ENCODE measurements at regions not wholly inside any gene's neighbourhood (a gene's known extent, or its start where the extent isn't known, plus 50 kb on each side); places are given as distances from the start of the nearest gene placed in this dataset.
"Not testable (repeated sequence)": the region's sequence is repeated elsewhere in the genome, so short reads cannot be mapped to it uniquely, and the experiment has no call there.

DNA sequence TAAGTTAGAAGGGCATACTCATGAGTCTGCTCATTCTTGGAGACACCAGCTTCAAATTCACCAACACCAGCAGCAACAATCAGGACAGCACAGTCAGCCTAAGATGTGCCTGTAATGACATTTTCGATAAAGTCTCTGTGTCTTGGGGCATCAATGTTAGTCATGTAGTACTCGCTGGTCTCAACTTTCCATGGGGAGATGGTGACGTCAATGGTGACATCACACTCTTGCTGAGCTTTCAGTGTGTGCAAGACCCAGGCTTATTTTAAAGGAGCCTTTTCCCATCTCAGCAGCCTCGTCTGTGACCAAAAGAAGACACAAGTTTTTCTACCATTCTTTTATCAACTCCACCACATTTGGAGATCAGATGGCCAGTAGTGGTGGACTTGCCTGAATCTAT is 75.5 kb downstream of the SERINC2 start:
- Mint-ChIP-seq H3K4me1 (ENCODE audit: low read depth, unreplicated experiment) (no peaks in the 10 kb centered on the region), H3K4me3 (ENCODE audit: unreplicated experiment) (no peak overlapping the region), H3K27me3 (ENCODE audit: low read depth, unreplicated experiment) (peaks cover 27% of the 10 kb centered on the region), H3K36me3 (ENCODE audit: low read depth, unreplicated experiment) (peaks cover 3% of the 10 kb centered on the region), H3K27ac (ENCODE audit: unreplicated experiment) (no peak overlapping the region), H3K9me3 (ENCODE audit: unreplicated experiment) (peaks cover 13% of the 10 kb centered on the region)
- Histone ChIP-seq H3K27ac (ENCODE audit: low read depth, low read length) (no peak overlapping the region), H3K9ac (ENCODE audit: low read length) (no peak overlapping the region), H3K9me3 (ENCODE audit: insufficient read depth, low read depth, low read length) (no peaks in the 10 kb centered on the region), H3K4me2 (ENCODE audit: low read length) (no peak overlapping the region), H3K36me3 (ENCODE audit: insufficient read depth, low read length) (no peaks in the 10 kb centered on the region), H3K79me2 (ENCODE audit: insufficient read depth, low read length) (no peaks in the 10 kb centered on the region), H3K27me3 (ENCODE audit: insufficient read depth, low read length) (peaks cover 30% of the 10 kb centered on the region), H3K4me3 (ENCODE audit: insufficient read depth, low read depth, low read length) (no peak overlapping the region), H4K20me1 (ENCODE audit: insufficient read depth, low read length) (no peaks in the 10 kb centered on the region), H3K4me1 (ENCODE audit: insufficient read depth, low read length) (no peaks in the 10 kb centered on the region), H2AFZ (ENCODE audit: low read depth, low read length) (no peak overlapping the region)
- FAIRE-seq (no peak), DNase-seq (ENCODE audit: low read depth) (no peak)
- TF ChIP-seq EZH2 (IDR thresholded peaks at IDR 0.05; ENCODE audit: insufficient read depth, low read length): no peak
- no peak for TF ChIP-seq CTCF (IDR thresholded peaks at IDR 0.05; ENCODE audit: insufficient read depth, low read depth, low read length)

GRCh38 chr1:31489575-31489974 is 76.6 kb downstream of the SERINC2 start:
- H4K20me1 ChIP-seq (ENCODE audit: insufficient read depth, low read length); H3K36me3 ChIP-seq (ENCODE audit: insufficient read depth, low read length); H2AFZ ChIP-seq (ENCODE audit: low read depth, low read length); H3K36me3 Mint-ChIP-seq (ENCODE audit: low read depth, unreplicated experiment); H3K4me3 ChIP-seq (ENCODE audit: insufficient read depth, low read depth, low read length); H3K4me3 Mint-ChIP-seq (ENCODE audit: unreplicated experiment); H3K27ac Mint-ChIP-seq (ENCODE audit: unreplicated experiment); H3K27ac ChIP-seq (ENCODE audit: low read depth, low read length); H3K9ac ChIP-seq (ENCODE audit: low read length); FAIRE-seq; H3K4me1 Mint-ChIP-seq (ENCODE audit: low read depth, unreplicated experiment); DNase-seq (ENCODE audit: low read depth); H3K4me1 ChIP-seq (ENCODE audit: insufficient read depth, low read length); H3K4me2 ChIP-seq (ENCODE audit: low read length); H3K9me3 ChIP-seq (ENCODE audit: insufficient read depth, low read depth, low read length); H3K79me2 ChIP-seq (ENCODE audit: insufficient read depth, low read length): not testable (repeated sequence)
- Mint-ChIP-seq H3K27me3 (ENCODE audit: low read depth, unreplicated experiment) (peaks cover 28% of the 10 kb centered on the region), H3K9me3 (ENCODE audit: unreplicated experiment) (peaks cover 13% of the 10 kb centered on the region)
- peaks cover 32% of the 10 kb centered on the region for H3K27me3 ChIP-seq (ENCODE audit: insufficient read depth, low read length)

DNA sequence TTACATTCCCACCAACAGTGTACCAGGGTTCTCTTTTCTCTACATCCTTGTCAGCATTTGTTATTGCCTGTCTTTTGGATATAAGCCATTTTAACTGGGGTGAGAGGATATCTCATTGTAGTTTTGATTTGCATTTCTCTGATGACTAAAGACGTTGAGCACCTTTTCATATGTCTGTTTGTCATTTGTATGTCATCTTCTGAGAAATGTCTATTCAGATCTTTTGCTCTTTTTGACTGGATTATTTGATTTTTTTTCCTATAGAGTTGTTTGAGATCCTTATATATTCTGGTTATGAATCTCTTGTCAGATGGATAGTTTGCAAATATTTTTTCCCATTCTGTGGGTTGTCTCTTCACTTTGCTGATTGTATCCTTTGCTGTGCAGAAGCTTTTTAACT is 77.6 kb downstream of the SERINC2 start:
- not testable (repeated sequence) for H3K27ac Mint-ChIP-seq (ENCODE audit: unreplicated experiment); H3K9me3 ChIP-seq (ENCODE audit: insufficient read depth, low read depth, low read length); H3K79me2 ChIP-seq (ENCODE audit: insufficient read depth, low read length); H3K4me3 ChIP-seq (ENCODE audit: insufficient read depth, low read depth, low read length); H2AFZ ChIP-seq (ENCODE audit: low read depth, low read length); H3K4me3 Mint-ChIP-seq (ENCODE audit: unreplicated experiment); H3K4me1 ChIP-seq (ENCODE audit: insufficient read depth, low read length); H4K20me1 ChIP-seq (ENCODE audit: insufficient read depth, low read length); H3K4me1 Mint-ChIP-seq (ENCODE audit: low read depth, unreplicated experiment); H3K9ac ChIP-seq (ENCODE audit: low read length); FAIRE-seq; DNase-seq (ENCODE audit: low read depth); H3K36me3 Mint-ChIP-seq (ENCODE audit: low read depth, unreplicated experiment); H3K4me2 ChIP-seq (ENCODE audit: low read length); H3K36me3 ChIP-seq (ENCODE audit: insufficient read depth, low read length); H3K27ac ChIP-seq (ENCODE audit: low read depth, low read length)
- Mint-ChIP-seq H3K9me3 (ENCODE audit: unreplicated experiment) (peaks cover 13% of the 10 kb centered on the region), H3K27me3 (ENCODE audit: low read depth, unreplicated experiment) (peaks cover 28% of the 10 kb centered on the region)
- H3K27me3 ChIP-seq (ENCODE audit: insufficient read depth, low read length): peaks cover 32% of the 10 kb centered on the region

DNA sequence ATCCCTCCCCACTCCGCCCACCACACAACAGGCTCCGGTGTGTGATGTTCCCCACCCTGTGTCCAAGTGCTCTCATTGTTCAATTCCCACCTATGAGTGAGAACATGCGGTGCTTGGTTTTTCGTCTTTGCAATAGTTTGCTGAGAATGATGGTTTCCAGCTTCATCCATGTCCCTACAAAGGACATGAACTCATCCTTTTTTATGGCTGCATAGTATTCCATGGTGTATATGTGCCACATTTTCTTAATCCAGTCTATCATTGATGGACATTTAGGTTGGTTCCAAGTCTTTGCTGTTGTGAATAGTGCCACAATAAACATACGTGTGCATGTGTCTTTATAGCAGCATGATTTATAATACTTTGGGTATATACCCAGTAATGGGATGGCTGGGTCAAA is 81.0 kb upstream of the TINAGL1 start:
- H3K9me3 ChIP-seq (ENCODE audit: insufficient read depth, low read depth, low read length); H4K20me1 ChIP-seq (ENCODE audit: insufficient read depth, low read length); H3K4me3 Mint-ChIP-seq (ENCODE audit: unreplicated experiment); H3K4me2 ChIP-seq (ENCODE audit: low read length); H3K4me1 ChIP-seq (ENCODE audit: insufficient read depth, low read length); H3K27ac ChIP-seq (ENCODE audit: low read depth, low read length); H3K79me2 ChIP-seq (ENCODE audit: insufficient read depth, low read length); H3K36me3 ChIP-seq (ENCODE audit: insufficient read depth, low read length); H3K9ac ChIP-seq (ENCODE audit: low read length); FAIRE-seq; H3K36me3 Mint-ChIP-seq (ENCODE audit: low read depth, unreplicated experiment); DNase-seq (ENCODE audit: low read depth); H3K9me3 Mint-ChIP-seq (ENCODE audit: unreplicated experiment); H2AFZ ChIP-seq (ENCODE audit: low read depth, low read length); H3K4me1 Mint-ChIP-seq (ENCODE audit: low read depth, unreplicated experiment); H3K4me3 ChIP-seq (ENCODE audit: insufficient read depth, low read depth, low read length); H3K27ac Mint-ChIP-seq (ENCODE audit: unreplicated experiment): not testable (repeated sequence)
- peaks cover 30% of the 10 kb centered on the region for H3K27me3 Mint-ChIP-seq (ENCODE audit: low read depth, unreplicated experiment)
- H3K27me3 ChIP-seq (ENCODE audit: insufficient read depth, low read length): peaks cover 36% of the 10 kb centered on the region

DNA sequence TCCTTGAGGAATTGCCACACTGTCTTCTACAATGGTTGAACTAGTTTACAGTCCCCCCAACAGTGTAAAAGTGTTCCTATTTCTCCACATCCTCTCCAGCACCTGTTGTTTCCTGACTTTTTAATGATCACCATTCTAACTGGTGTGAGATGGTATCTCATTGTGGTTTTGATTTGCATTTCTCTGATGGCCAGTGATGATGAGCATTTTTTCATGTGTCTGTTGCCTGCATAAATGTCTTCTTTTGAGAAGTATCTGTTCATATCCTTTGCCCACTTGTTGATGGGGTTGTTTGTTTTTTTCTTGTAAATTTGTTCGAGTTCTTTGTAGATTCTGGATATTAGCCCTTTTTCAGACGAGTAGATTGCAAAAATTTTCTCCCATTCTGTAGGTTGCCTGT is 80.5 kb upstream of the TINAGL1 start:
- not testable (repeated sequence) for H4K20me1 ChIP-seq (ENCODE audit: insufficient read depth, low read length); H3K36me3 Mint-ChIP-seq (ENCODE audit: low read depth, unreplicated experiment); H2AFZ ChIP-seq (ENCODE audit: low read depth, low read length); FAIRE-seq; H3K27ac Mint-ChIP-seq (ENCODE audit: unreplicated experiment); H3K27ac ChIP-seq (ENCODE audit: low read depth, low read length); H3K9ac ChIP-seq (ENCODE audit: low read length); H3K4me2 ChIP-seq (ENCODE audit: low read length); H3K4me3 Mint-ChIP-seq (ENCODE audit: unreplicated experiment); H3K9me3 ChIP-seq (ENCODE audit: insufficient read depth, low read depth, low read length); H3K79me2 ChIP-seq (ENCODE audit: insufficient read depth, low read length); H3K4me3 ChIP-seq (ENCODE audit: insufficient read depth, low read depth, low read length); H3K36me3 ChIP-seq (ENCODE audit: insufficient read depth, low read length); H3K9me3 Mint-ChIP-seq (ENCODE audit: unreplicated experiment); H3K4me1 Mint-ChIP-seq (ENCODE audit: low read depth, unreplicated experiment); DNase-seq (ENCODE audit: low read depth); H3K4me1 ChIP-seq (ENCODE audit: insufficient read depth, low read length)
- H3K27me3 ChIP-seq (ENCODE audit: insufficient read depth, low read length): peaks cover 35% of the 10 kb centered on the region
- H3K27me3 Mint-ChIP-seq (ENCODE audit: low read depth, unreplicated experiment): peaks cover 29% of the 10 kb centered on the region
